Loucy (cell line): ENCODE measurements at regions not wholly inside any gene's neighbourhood (a gene's known extent, or its start where the extent isn't known, plus 50 kb on each side); places are given as distances from the start of the nearest gene placed in this dataset.

Experiments
- CTCF ChIP-seq: fragments of 200-600 bp; sonication (generic); conservative IDR thresholded peaks from 2 replicates; pipeline ENCODE4 v1.5.1; 2014; ENCODE audit warnings: mild to moderate bottlenecking, antibody characterized with exemption, low read length
- EZH2phosphoT487 ChIP-seq: fragments of 200-600 bp; IDR thresholded peaks from 2 replicates; pipeline ENCODE4 v1.6.1; 2018; ENCODE audit warnings: antibody characterized with exemption, mild to moderate bottlenecking, moderate library complexity, borderline replicate concordance

- TF ChIP-seq CTCF (no peak), EZH2phosphoT487 (no peak)
Measured at GRCh38 chr4:155433636-155434360, 57.0 kb upstream of the MAP9 start.
